Transverse colon (tissue), 4 donors: ENCODE measurements at regions not wholly inside any gene's neighbourhood (a gene's known extent, or its start where the extent isn't known, plus 50 kb on each side); places are given as distances from the start of the nearest gene placed in this dataset.
"Not testable (repeated sequence)": the region's sequence is repeated elsewhere in the genome, so short reads cannot be mapped to it uniquely, and the experiment has no call there.

Experiments used
- DNase-seq: peaks from one replicate; pipeline ENCODE4 v3.0.0-alpha.2; 2019
- H3K27ac ChIP-seq, 4 donors: fragments of 200-600 bp; sonication (generic); 2 replicates each; pipeline ENCODE4 v1.5.1; 2016 to 2018; ENCODE audit warnings: inconsistent platforms in 4 of 4
- H3K27me3 ChIP-seq: fragments of 200-600 bp; sonication (generic); 2 replicates; pipeline ENCODE4 v1.5.1; 2017; ENCODE audit warnings: inconsistent platforms
- H3K36me3 ChIP-seq, 4 donors: fragments of 200-600 bp; sonication (generic); 2 replicates each; pipeline ENCODE4 v1.5.1; 2017 to 2019; ENCODE audit warnings: inconsistent platforms in 4 of 4
- H3K4me1 ChIP-seq, 4 donors: fragments of 200-600 bp; sonication (generic); 2 replicates each; pipeline ENCODE4 v1.5.1; 2017 to 2020; ENCODE audit warnings: inconsistent platforms in 4 of 4
- H3K4me3 ChIP-seq, 4 donors: fragments of 200-600 bp; sonication (generic); 1 replicate in 1 of 4; 2 replicates in 3 of 4; pipeline versions ENCODE4 v1.5.1 to v1.6.1; 2017 to 2019; ENCODE audit warnings: inconsistent platforms in 4 of 4
- H3K9me3 ChIP-seq, 2 donors: fragments of 200-600 bp; sonication (generic); 2 replicates each; pipeline ENCODE4 v1.5.1; 2017 to 2019; ENCODE audit warnings: inconsistent platforms in 2 of 2
- EP300 ChIP-seq: sonication (generic); formaldehyde crosslinking; IDR thresholded peaks from one replicate; pipeline ENCODE4 v1.6.1; 2017; ENCODE audit warnings: antibody characterized with exemption, low read depth
- POLR2A ChIP-seq: fragments of 450-650 bp; IDR thresholded peaks from one replicate; pipeline ENCODE4 v1.6.1; 2016; ENCODE audit warnings: antibody characterized with exemption, mild to moderate bottlenecking, moderate library complexity
- POLR2AphosphoS5 ChIP-seq, 3 donors: sonication (generic); formaldehyde crosslinking; IDR thresholded peaks; one replicate each; pipeline ENCODE4 v1.6.1; 2016; ENCODE audit warnings: antibody characterized with exemption in 3 of 3
- WGBS, 2 donors: methylation state at CpG; one replicate each; pipeline ENCODE4 v1.1.5; 2018; ENCODE audit warnings: low coverage in 1 of 2; 5-methylcytosine and 5-hydroxymethylcytosine counted together
- in situ Hi-C, 4 donors: fragments of 200-750 bp; cut with MboI; loops; one replicate each; pipeline versions ENCODE4 v1.15.0 to v1.15.1; 2017; ENCODE audit warnings: low sequenced_read_pairs in 3 of 4, low pct_ligation_motif_present in 1 of 4, low pct_unique_long_range_greater_than_20kb in 1 of 4
- intact Hi-C: fragments of 100-400 bp; cut with DNase I; formaldehyde crosslinking; loops from one replicate; pipeline ENCODE4 v1.15.1; 2023; ENCODE audit warnings: low total_unique reads
- TF ChIP-seq, protein P1 (sequence below), 5 experiments: fragments of 200-600 bp in 3 of 5; fragments of 450-650 bp in 2 of 5; sonication (generic) in 3 of 5; IDR thresholded peaks; 1 replicate in 2 of 5; 2 replicates in 3 of 5; pipeline ENCODE4 v1.5.1; 2016 to 2017; ENCODE audit warnings: antibody characterized with exemption in 5 of 5, inconsistent platforms in 3 of 5, mild to moderate bottlenecking in 2 of 5, moderate library complexity in 1 of 5

DNA sequence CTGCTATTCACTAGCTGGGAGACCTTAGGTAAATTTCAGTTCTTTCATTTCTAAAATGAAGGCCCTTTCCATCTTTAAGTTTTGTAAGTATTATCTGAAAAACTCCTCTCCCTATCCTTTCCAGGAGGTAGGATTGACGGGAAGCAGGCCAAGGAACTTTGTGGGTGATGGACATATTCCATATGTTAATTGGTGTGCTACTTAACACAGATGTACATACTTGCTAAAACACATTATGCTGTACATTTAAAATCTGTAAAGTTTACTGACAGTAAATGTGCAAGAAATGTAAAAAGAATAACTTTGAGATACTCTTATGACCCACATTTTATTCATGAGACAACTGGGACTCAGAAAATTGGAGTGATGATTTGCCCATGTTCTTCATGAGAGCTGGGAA lies 329.8 kb upstream of the LRRC3B start:
- in situ Hi-C loops = no loop called here

DNA sequence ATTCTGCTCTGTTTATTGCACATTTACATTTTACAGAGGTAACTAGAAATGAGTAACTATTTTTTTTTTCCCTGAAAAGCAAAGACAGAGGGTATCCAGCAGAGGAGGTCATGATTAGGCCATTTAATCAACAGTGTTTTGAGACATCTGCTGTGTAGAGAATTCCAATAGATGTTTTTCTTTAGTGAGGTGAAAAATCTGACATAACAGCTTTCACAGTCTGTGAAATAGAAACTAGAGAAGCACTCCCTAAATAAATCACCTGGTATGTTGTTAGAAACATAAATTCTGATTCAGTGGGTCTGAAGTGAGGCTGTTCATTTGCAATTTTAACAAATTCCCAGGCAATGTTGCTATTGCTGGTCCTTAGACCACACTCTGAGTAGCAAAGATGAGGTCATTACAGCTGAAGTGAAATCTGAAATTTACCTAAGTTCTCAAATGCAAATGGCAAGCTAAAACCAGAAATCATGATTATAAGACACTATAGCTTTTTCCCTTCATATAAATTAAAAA lies 329.2 kb upstream of the LRRC3B start:
- no peaks in the 10 kb centered on the region for H3K36me3 ChIP-seq
- no peak overlapping the region for H3K4me3 ChIP-seq
- no peaks in the 10 kb centered on the region for H3K9me3 ChIP-seq
- in situ Hi-C loops (no loop called here), intact Hi-C loops (no loop called here)
- no peaks in the 10 kb centered on the region for H3K4me1 ChIP-seq
- no peak for DNase-seq
- TF ChIP-seq POLR2AphosphoS5 (IDR thresholded peaks at IDR 0.05) = no peak
- TF ChIP-seq POLR2A = no peak
- no peak for TF ChIP-seq EP300
- TF ChIP-seq, protein P1, sequence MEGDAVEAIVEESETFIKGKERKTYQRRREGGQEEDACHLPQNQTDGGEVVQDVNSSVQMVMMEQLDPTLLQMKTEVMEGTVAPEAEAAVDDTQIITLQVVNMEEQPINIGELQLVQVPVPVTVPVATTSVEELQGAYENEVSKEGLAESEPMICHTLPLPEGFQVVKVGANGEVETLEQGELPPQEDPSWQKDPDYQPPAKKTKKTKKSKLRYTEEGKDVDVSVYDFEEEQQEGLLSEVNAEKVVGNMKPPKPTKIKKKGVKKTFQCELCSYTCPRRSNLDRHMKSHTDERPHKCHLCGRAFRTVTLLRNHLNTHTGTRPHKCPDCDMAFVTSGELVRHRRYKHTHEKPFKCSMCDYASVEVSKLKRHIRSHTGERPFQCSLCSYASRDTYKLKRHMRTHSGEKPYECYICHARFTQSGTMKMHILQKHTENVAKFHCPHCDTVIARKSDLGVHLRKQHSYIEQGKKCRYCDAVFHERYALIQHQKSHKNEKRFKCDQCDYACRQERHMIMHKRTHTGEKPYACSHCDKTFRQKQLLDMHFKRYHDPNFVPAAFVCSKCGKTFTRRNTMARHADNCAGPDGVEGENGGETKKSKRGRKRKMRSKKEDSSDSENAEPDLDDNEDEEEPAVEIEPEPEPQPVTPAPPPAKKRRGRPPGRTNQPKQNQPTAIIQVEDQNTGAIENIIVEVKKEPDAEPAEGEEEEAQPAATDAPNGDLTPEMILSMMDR (IDR thresholded peaks at IDR 0.05) = no peak
- H3K27me3 ChIP-seq = no peaks in the 10 kb centered on the region
- no peak overlapping the region for H3K27ac ChIP-seq

More for the DNA sequence above, 329.8 kb upstream of the LRRC3B start:
- Histone ChIP-seq H3K36me3 (no peaks in the 10 kb centered on the region), H3K27ac (no peak overlapping the region), H3K27me3 (no peaks in the 10 kb centered on the region), H3K4me1 (no peaks in the 10 kb centered on the region), H3K4me3 (no peak overlapping the region), H3K9me3 (no peaks in the 10 kb centered on the region)
- WGBS, 2 donors = 75 to 78% methylated on average over 1 of the region's 1 CpG
- TF ChIP-seq POLR2AphosphoS5 (IDR thresholded peaks at IDR 0.05) = no peak
- TF ChIP-seq, protein P1 (IDR thresholded peaks at IDR 0.05) = no peak
- no peak for TF ChIP-seq POLR2A
- TF ChIP-seq EP300 = no peak
- DNase-seq = no peak
- intact Hi-C loops = no loop called here

- no peaks in the 10 kb centered on the region for H3K9me3 ChIP-seq
- H3K4me3 ChIP-seq = no peak overlapping the region
- DNase-seq = no peak
- H3K36me3 ChIP-seq = no peaks in the 10 kb centered on the region
- in situ Hi-C loops = no loop called here
- no peaks in the 10 kb centered on the region for H3K27me3 ChIP-seq
- H3K27ac ChIP-seq = no peak overlapping the region
- 66 to 80% methylated on average over 5 of the region's 5 CpGs for WGBS, 2 donors
- no peaks in the 10 kb centered on the region for H3K4me1 ChIP-seq
- intact Hi-C loops = no loop called here
- TF ChIP-seq EP300 = no peak
Observed at GRCh38 chr3:26307192-26307591, 315.4 kb upstream of the LRRC3B start.

GRCh38 chr3:26307787-26308186 lies 314.8 kb upstream of the LRRC3B start:
- WGBS, 2 donors = 66 to 70% methylated on average over 2 to 3 of the region's 3 CpGs
- Histone ChIP-seq H3K27me3 (no peaks in the 10 kb centered on the region), H3K4me1 (no peaks in the 10 kb centered on the region), H3K4me3 (no peak overlapping the region), H3K36me3 (no peaks in the 10 kb centered on the region), H3K9me3 (no peaks in the 10 kb centered on the region), H3K27ac (no peak overlapping the region)
- no peak for DNase-seq
- intact Hi-C loops = no loop called here
- in situ Hi-C loops = no loop called here
- TF ChIP-seq POLR2AphosphoS5 (IDR thresholded peaks at IDR 0.05) (no peak), EP300 (no peak), POLR2A (no peak)
- TF ChIP-seq, protein P1 (IDR thresholded peaks at IDR 0.05) = no peak

- in situ Hi-C loops = no loop called here
Observed at GRCh38 chr3:26308454-26308853, 314.1 kb upstream of the LRRC3B start.

GRCh38 chr3:26309536-26309935 lies 313.0 kb upstream of the LRRC3B start:
- H3K36me3 ChIP-seq, H3K27me3 ChIP-seq, DNase-seq, H3K4me1 ChIP-seq, H3K9me3 ChIP-seq, intact Hi-C loops, H3K27ac ChIP-seq, H3K4me3 ChIP-seq, in situ Hi-C loops: not testable (repeated sequence)
- 50 to 65% methylated on average over 1 of the region's 1 CpG for WGBS, 2 donors

More at GRCh38 chr3:26308454-26308853, 314.1 kb upstream of the LRRC3B start:
- Histone ChIP-seq H3K27me3 (no peaks in the 10 kb centered on the region), H3K4me3 (no peak overlapping the region), H3K27ac (no peak overlapping the region), H3K4me1 (no peaks in the 10 kb centered on the region), H3K9me3 (no peaks in the 10 kb centered on the region), H3K36me3 (no peaks in the 10 kb centered on the region)
- intact Hi-C loops = no loop called here
- WGBS, 2 donors = 78 to 79% methylated on average over 2 to 3 of the region's 3 CpGs
- no peak for DNase-seq
- TF ChIP-seq, protein P1 (IDR thresholded peaks at IDR 0.05) = no peak
